ENCODE measurements at regions not wholly inside any gene's neighbourhood (a gene's known extent, or its start where the extent isn't known, plus 50 kb on each side); places are given as distances from the start of the nearest gene placed in this dataset.

- DNase-seq (ENCODE audit: extremely low read depth, low read depth): no peak
- TF ChIP-seq CTCF (IDR thresholded peaks at IDR 0.05; ENCODE audit: low read depth, low read length): no peak
Observed at GRCh38 chr6:134425513-134425912, 107.6 kb upstream of the SGK1 start.

GRCh38 chr6:134424798-134425170 is 106.9 kb upstream of the SGK1 start:
- no peak for DNase-seq (ENCODE audit: extremely low read depth, low read depth)
- no peak for TF ChIP-seq CTCF (IDR thresholded peaks at IDR 0.05; ENCODE audit: low read depth, low read length)

GRCh38 chr6:134424165-134424797 is 106.4 kb upstream of the SGK1 start:
- no peak for DNase-seq (ENCODE audit: extremely low read depth, low read depth)
- TF ChIP-seq CTCF (IDR thresholded peaks at IDR 0.05; ENCODE audit: low read depth, low read length): no peak

- no peak for TF ChIP-seq CTCF (IDR thresholded peaks at IDR 0.05; ENCODE audit: low read depth, low read length)
- DNase-seq (ENCODE audit: extremely low read depth, low read depth): peak; percentile 86
Observed at GRCh38 chr6:134422426-134423231, 104.7 kb upstream of the SGK1 start.

- DNase-seq (ENCODE audit: extremely low read depth, low read depth): no peak
Observed at GRCh38 chr6:134421501-134421900, 103.6 kb upstream of the SGK1 start.

GRCh38 chr6:134420614-134421181 is 102.8 kb upstream of the SGK1 start:
- no peak for DNase-seq (ENCODE audit: extremely low read depth, low read depth)
- no peak for TF ChIP-seq CTCF (IDR thresholded peaks at IDR 0.05; ENCODE audit: low read depth, low read length)

More at GRCh38 chr6:134421501-134421900, 103.6 kb upstream of the SGK1 start:
- no peak for TF ChIP-seq CTCF (IDR thresholded peaks at IDR 0.05; ENCODE audit: low read depth, low read length)

- no peak for DNase-seq (ENCODE audit: extremely low read depth, low read depth)
- TF ChIP-seq CTCF (IDR thresholded peaks at IDR 0.05; ENCODE audit: low read depth, low read length): no peak
Observed at GRCh38 chr6:134419716-134420115, 101.8 kb upstream of the SGK1 start.

Measured in AG09319 (cell line).